Mesenchymal stem cell (in vitro differentiated cells and primary cell): ENCODE measurements at regions not wholly inside any gene's neighbourhood (a gene's known extent, or its start where the extent isn't known, plus 50 kb on each side); places are given as distances from the start of the nearest gene placed in this dataset.
A peak's percentile ranks its signal among the peaks of the same experiment; 100 is the strongest.

Experiments
- DNase-seq: peaks from one replicate; pipeline ENCODE4 v3.0.0-alpha.2; 2013
- H2AFZ ChIP-seq: one replicate; pipeline ENCODE4 v1.6.1; 2013; ENCODE audit warnings: low read depth, mild to moderate bottlenecking, control low read depth, inconsistent platforms, low read length, moderate library complexity
- H2AK5ac ChIP-seq: 2 replicates; pipeline ENCODE4 v1.6.1; 2013; ENCODE audit warnings: low read length, moderate library complexity, mild to moderate bottlenecking, inconsistent platforms; ENCODE audit not compliant: severe bottlenecking
- H2BK120ac ChIP-seq: one replicate; pipeline ENCODE4 v1.6.1; 2013; ENCODE audit warnings: low read depth, mild to moderate bottlenecking, inconsistent platforms, low read length, moderate library complexity
- H2BK12ac ChIP-seq, 2 experiments: one replicate each; pipeline ENCODE4 v1.6.1; 2013; ENCODE audit warnings: inconsistent platforms in 2 of 2, low read length in 2 of 2, mild to moderate bottlenecking in 2 of 2, moderate library complexity in 2 of 2, control low read depth in 1 of 2
- H2BK15ac ChIP-seq: one replicate; pipeline ENCODE4 v1.6.1; 2013; ENCODE audit warnings: mild to moderate bottlenecking, low read depth, inconsistent platforms; ENCODE audit not compliant: poor library complexity, severe bottlenecking
- H2BK5ac ChIP-seq: 2 replicates; pipeline ENCODE4 v1.6.1; 2013; ENCODE audit warnings: low read depth, mild to moderate bottlenecking, low read length, control low read depth, inconsistent platforms; ENCODE audit not compliant: poor library complexity, severe bottlenecking
- H3K14ac ChIP-seq, 2 experiments: one replicate each; pipeline ENCODE4 v1.6.1; 2013; ENCODE audit warnings: inconsistent platforms in 2 of 2, low read length in 2 of 2, control low read depth in 1 of 2, mild to moderate bottlenecking in 1 of 2, moderate library complexity in 1 of 2
- H3K18ac ChIP-seq, 2 experiments: one replicate each; pipeline ENCODE4 v1.6.1; 2013; ENCODE audit warnings: inconsistent platforms in 2 of 2, low read length in 2 of 2, control low read depth in 1 of 2, low read depth in 1 of 2, mild to moderate bottlenecking in 1 of 2
- H3K23ac ChIP-seq, 2 experiments: one replicate each; pipeline ENCODE4 v1.6.1; 2013; ENCODE audit warnings: inconsistent platforms in 2 of 2, low read length in 2 of 2, mild to moderate bottlenecking in 2 of 2, moderate library complexity in 2 of 2, control low read depth in 1 of 2
- H3K27ac ChIP-seq: 2 replicates; pipeline ENCODE4 v1.5.1; 2013; ENCODE audit warnings: mild to moderate bottlenecking, moderate library complexity, low read length, control low read depth, inconsistent platforms; ENCODE audit not compliant: poor library complexity, severe bottlenecking
- H3K27me3 ChIP-seq, 2 experiments: 2 replicates each; pipeline versions ENCODE4 v1.6.1 to v1.7.0; 2013; ENCODE audit warnings: low read length in 2 of 2, mild to moderate bottlenecking in 2 of 2, moderate library complexity in 2 of 2, control low read depth in 1 of 2, inconsistent platforms in 1 of 2; ENCODE audit not compliant: control insufficient read depth in 1 of 2, insufficient read depth in 1 of 2
- H3K36me3 ChIP-seq, 2 experiments: 2 replicates each; pipeline versions ENCODE4 v1.6.1 to v1.7.0; 2013; ENCODE audit warnings: low read length in 2 of 2, control low read depth in 1 of 2, inconsistent platforms in 1 of 2, low read depth in 1 of 2, mild to moderate bottlenecking in 1 of 2; ENCODE audit not compliant: insufficient read depth in 2 of 2, control insufficient read depth in 1 of 2
- H3K4ac ChIP-seq, 2 experiments: one replicate each; pipeline ENCODE4 v1.6.1; 2013; ENCODE audit warnings: inconsistent platforms in 2 of 2, low read length in 2 of 2, mild to moderate bottlenecking in 2 of 2, moderate library complexity in 2 of 2, control low read depth in 1 of 2, low read depth in 1 of 2
- H3K4me1 ChIP-seq: 2 replicates; pipeline ENCODE4 v1.6.1; 2013; ENCODE audit warnings: low read depth, low read length, control low read depth; ENCODE audit not compliant: control insufficient read depth, insufficient read depth
- H3K4me2 ChIP-seq: 2 replicates; pipeline ENCODE4 v1.6.1; 2013; ENCODE audit warnings: low read length, mild to moderate bottlenecking, inconsistent platforms; ENCODE audit not compliant: poor library complexity, severe bottlenecking
- H3K4me3 ChIP-seq, 2 experiments: 2 replicates each; pipeline versions ENCODE4 v1.5.1 to v1.7.0; 2013; ENCODE audit warnings: low read length in 2 of 2, mild to moderate bottlenecking in 2 of 2, control low read depth in 1 of 2, low read depth in 1 of 2; ENCODE audit not compliant: insufficient read depth in 1 of 2
- H3K79me1 ChIP-seq: replicated peaks from 2 replicates; pipeline ENCODE4 v1.6.1; 2013; ENCODE audit warnings: mild to moderate bottlenecking, control low read depth, low read length, inconsistent platforms; ENCODE audit not compliant: poor library complexity, severe bottlenecking
- H3K9ac ChIP-seq: 2 replicates; pipeline ENCODE4 v1.7.0; 2013; ENCODE audit warnings: mild to moderate bottlenecking, low read length, moderate library complexity
- H3K9me3 ChIP-seq: 2 replicates; pipeline ENCODE4 v1.7.0; 2013; ENCODE audit warnings: mild to moderate bottlenecking, low read length; ENCODE audit not compliant: control insufficient read depth
- H4K8ac ChIP-seq: one replicate; pipeline ENCODE4 v1.6.1; 2013; ENCODE audit warnings: inconsistent platforms, mild to moderate bottlenecking, low read length, moderate library complexity
- H4K91ac ChIP-seq: one replicate; pipeline ENCODE4 v1.6.1; 2013; ENCODE audit warnings: mild to moderate bottlenecking, low read length, inconsistent platforms
- WGBS: methylation state at CpG from one replicate; pipeline ENCODE4 v1.1.7; 2013; ENCODE audit warnings: mixed read lengths; 5-methylcytosine and 5-hydroxymethylcytosine counted together

DNA sequence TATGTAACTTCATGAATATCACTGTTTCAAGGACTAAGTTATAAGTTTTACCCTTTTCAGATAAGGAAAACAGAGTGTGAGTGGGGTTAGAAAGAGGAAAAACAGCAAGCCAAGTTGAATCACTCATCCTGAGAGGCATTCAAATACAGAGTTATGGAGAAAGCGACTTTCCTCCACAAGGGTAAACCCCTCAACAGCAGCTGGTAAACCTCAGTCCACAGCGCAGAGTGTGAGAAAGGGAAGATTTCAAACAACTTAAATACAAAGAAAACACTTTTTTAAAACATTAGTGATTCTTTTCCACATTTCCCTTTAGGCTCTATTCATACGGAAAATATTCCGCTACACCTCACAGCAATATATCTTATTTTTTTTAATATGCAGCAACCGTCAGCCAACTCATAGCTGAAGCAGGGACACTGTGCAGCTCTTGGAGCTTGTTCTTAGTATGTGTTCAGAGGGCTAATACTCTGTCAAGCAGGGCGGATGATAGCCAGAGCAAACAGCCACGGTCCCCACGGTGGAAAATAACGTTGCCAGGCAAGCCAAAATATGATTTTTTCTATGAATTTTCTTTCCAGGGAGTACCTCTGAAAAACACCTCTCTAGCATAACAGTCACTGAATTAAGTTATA lies 488.9 kb upstream of the FAT1 start:
- Histone ChIP-seq H2BK5ac (no peak overlapping the region), H3K9ac (no peak overlapping the region), H4K8ac (no peak overlapping the region), H3K36me3 (no peaks in the 10 kb centered on the region), H3K79me1 (no peaks in the 10 kb centered on the region), H3K9me3 (no peaks in the 10 kb centered on the region), H3K14ac (no peak overlapping the region), H2AFZ (no peak overlapping the region), H3K4ac (no peak overlapping the region), H3K4me3 (no peak overlapping the region), H3K4me1 (no peaks in the 10 kb centered on the region), H2BK15ac (no peak overlapping the region), H3K4me2 (no peak overlapping the region), H2BK12ac (no peak overlapping the region), H2BK120ac (no peak overlapping the region), H3K23ac (no peak overlapping the region), H4K91ac (no peak overlapping the region), H2AK5ac (no peak overlapping the region), H3K18ac (no peak overlapping the region), H3K27ac (no peak overlapping the region), H3K27me3 (no peaks in the 10 kb centered on the region)
- DNase-seq, result no peak
- WGBS, result 98% methylated on average over 9 of the region's 9 CpGs

DNA sequence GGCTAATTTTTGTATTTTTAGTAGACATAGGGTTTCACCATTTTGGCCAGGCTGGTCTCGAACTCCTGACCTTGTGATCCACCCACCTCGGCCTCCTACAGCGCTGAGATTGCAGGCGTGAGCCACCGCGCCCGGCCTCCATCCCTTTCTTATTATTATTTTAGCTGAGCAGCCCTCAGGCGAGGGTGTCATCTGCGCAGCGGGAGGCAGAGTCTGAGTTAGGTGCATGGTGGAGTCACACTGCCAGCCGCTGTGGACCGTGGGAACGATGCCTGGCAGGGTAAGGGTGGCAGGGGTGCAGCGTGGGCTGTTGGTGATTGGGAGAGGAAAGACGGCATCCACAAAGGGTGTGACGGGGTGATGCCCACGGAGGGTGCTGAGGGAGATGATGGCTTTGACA lies 491.8 kb upstream of the FAT1 start:
- Histone ChIP-seq H4K8ac (no peak overlapping the region), H3K23ac (no peak overlapping the region), H3K36me3 (no peaks in the 10 kb centered on the region), H3K4me3 (no peak overlapping the region), H3K18ac (no peak overlapping the region), H3K4ac (no peak overlapping the region), H2BK12ac (no peak overlapping the region), H4K91ac (peak overlapping the region; percentile 78), H3K27ac (no peak overlapping the region), H2BK5ac (no peak overlapping the region), H2AFZ (no peak overlapping the region), H3K4me2 (no peak overlapping the region), H3K9ac (no peak overlapping the region), H3K27me3 (no peaks in the 10 kb centered on the region), H2BK15ac (no peak overlapping the region), H3K9me3 (no peaks in the 10 kb centered on the region), H2AK5ac (no peak overlapping the region), H3K79me1 (no peaks in the 10 kb centered on the region), H3K14ac (peak overlapping the region in 1 of 2 experiments; percentile 59), H2BK120ac (no peak overlapping the region), H3K4me1 (no peaks in the 10 kb centered on the region)
- DNase-seq, result no peak
- WGBS, result 97% methylated on average over 14 of the region's 17 CpGs

GRCh38 chr4:187218705-187219245 lies 495.1 kb upstream of the FAT1 start:
- Histone ChIP-seq H3K4me1 (no peaks in the 10 kb centered on the region), H2BK120ac (no peak overlapping the region), H3K4me2 (no peak overlapping the region), H3K23ac (no peak overlapping the region), H2BK15ac (no peak overlapping the region), H2BK5ac (no peak overlapping the region), H2AK5ac (no peak overlapping the region), H3K27me3 (no peaks in the 10 kb centered on the region), H3K14ac (no peak overlapping the region), H2AFZ (no peak overlapping the region), H3K36me3 (no peaks in the 10 kb centered on the region), H4K8ac (no peak overlapping the region), H3K9ac (no peak overlapping the region), H3K27ac (no peak overlapping the region), H3K4me3 (no peak overlapping the region), H3K79me1 (no peaks in the 10 kb centered on the region), H3K18ac (no peak overlapping the region), H3K4ac (no peak overlapping the region), H3K9me3 (peaks cover 2% of the 10 kb centered on the region), H4K91ac (no peak overlapping the region), H2BK12ac (no peak overlapping the region)
- no peak for DNase-seq
- WGBS, result 90% methylated on average over 18 of the region's 20 CpGs

DNA sequence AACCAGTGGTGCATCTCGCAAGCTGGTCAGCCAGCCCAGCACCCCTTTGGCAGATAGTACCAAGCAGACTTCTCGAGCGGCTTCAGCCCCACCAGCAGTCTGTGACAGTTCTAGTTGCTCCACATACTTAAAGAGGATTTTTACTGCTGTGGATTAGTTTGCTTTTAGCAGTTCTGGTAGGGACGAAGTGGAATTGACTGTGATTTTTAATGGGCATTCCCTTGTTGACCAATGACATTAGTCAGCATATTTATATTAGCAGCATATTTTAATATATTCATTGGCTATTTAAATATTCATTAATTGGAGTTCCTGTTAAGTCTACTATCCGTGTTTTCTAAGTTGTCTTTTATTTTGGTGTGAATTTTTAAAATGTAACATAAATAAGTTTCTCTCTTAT lies 500.9 kb upstream of the FAT1 start:
- no peak overlapping the region for H2BK15ac ChIP-seq
- no peak overlapping the region for H4K8ac ChIP-seq
- H3K14ac ChIP-seq, result no peak overlapping the region
- peak overlapping the region in 1 of 2 experiments; percentile 42 for H2BK12ac ChIP-seq
- H2AFZ ChIP-seq, result no peak overlapping the region
- peaks cover 2% of the 10 kb centered on the region for H3K4me1 ChIP-seq
- no peak overlapping the region for H2BK5ac ChIP-seq
- H3K4me3 ChIP-seq, result no peak overlapping the region
- WGBS, result 74% methylated on average over 4 of the region's 5 CpGs
- no peak overlapping the region for H4K91ac ChIP-seq
- no peak for DNase-seq
- no peaks in the 10 kb centered on the region for H3K27me3 ChIP-seq
- no peak overlapping the region for H3K9ac ChIP-seq
- no peak overlapping the region for H2AK5ac ChIP-seq
- no peak overlapping the region for H3K4ac ChIP-seq
- no peak overlapping the region for H3K27ac ChIP-seq
- no peaks in the 10 kb centered on the region for H3K36me3 ChIP-seq
- H3K23ac ChIP-seq, result peak overlapping the region in 1 of 2 experiments; percentile 40
- H2BK120ac ChIP-seq, result no peak overlapping the region
- H3K18ac ChIP-seq, result peak overlapping the region in 1 of 2 experiments; percentile 21
- H3K9me3 ChIP-seq, result peaks cover 5% of the 10 kb centered on the region
- H3K4me2 ChIP-seq, result no peak overlapping the region
- no peaks in the 10 kb centered on the region for H3K79me1 ChIP-seq
